ENCODE measurements at regions not wholly inside any gene's neighbourhood (a gene's known extent, or its start where the extent isn't known, plus 50 kb on each side); places are given as distances from the start of the nearest gene placed in this dataset.

DNA sequence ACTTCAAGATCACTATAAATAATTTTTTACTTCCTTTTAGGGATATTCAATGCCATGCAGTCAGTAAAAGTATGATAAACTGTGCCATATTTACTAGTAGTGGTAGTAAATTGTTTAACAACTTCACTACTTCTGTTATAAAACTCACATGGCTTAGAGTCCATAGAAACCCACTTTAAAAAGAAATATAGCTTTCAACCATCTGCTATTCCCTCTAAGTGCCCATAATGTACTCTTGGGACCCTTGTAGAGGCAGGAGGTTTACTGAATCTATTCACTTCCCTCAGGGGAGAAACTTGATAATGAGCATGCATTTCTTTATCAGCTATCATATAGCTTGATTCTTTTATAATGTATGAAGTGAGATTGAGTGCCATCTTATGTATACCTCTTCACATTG lies 1448.4 kb upstream of the ALCAM start:
- no peaks in the 10 kb centered on the region for H3K36me3 ChIP-seq (ENCODE audit: insufficient read depth, low read length)
- TF ChIP-seq SMC3 (conservative IDR thresholded peaks at IDR 0.05; ENCODE audit: poor library complexity) (no peak), RAD21 (conservative IDR thresholded peaks at IDR 0.05) (no peak), MXI1 (conservative IDR thresholded peaks at IDR 0.05; ENCODE audit: poor library complexity, severe bottlenecking) (no peak), POLR2AphosphoS5 (IDR thresholded peaks at IDR 0.05) (no peak), EZH2 (IDR thresholded peaks at IDR 0.05; ENCODE audit: borderline replicate concordance, insufficient read depth, low read length, poor library complexity, severe bottlenecking) (no peak), TAF1 (IDR thresholded peaks at IDR 0.05; ENCODE audit: low read depth) (no peak), EP300 (conservative IDR thresholded peaks at IDR 0.05; ENCODE audit: poor library complexity, severe bottlenecking) (no peak)
- TF ChIP-seq, protein P1, sequence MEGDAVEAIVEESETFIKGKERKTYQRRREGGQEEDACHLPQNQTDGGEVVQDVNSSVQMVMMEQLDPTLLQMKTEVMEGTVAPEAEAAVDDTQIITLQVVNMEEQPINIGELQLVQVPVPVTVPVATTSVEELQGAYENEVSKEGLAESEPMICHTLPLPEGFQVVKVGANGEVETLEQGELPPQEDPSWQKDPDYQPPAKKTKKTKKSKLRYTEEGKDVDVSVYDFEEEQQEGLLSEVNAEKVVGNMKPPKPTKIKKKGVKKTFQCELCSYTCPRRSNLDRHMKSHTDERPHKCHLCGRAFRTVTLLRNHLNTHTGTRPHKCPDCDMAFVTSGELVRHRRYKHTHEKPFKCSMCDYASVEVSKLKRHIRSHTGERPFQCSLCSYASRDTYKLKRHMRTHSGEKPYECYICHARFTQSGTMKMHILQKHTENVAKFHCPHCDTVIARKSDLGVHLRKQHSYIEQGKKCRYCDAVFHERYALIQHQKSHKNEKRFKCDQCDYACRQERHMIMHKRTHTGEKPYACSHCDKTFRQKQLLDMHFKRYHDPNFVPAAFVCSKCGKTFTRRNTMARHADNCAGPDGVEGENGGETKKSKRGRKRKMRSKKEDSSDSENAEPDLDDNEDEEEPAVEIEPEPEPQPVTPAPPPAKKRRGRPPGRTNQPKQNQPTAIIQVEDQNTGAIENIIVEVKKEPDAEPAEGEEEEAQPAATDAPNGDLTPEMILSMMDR (IDR thresholded peaks at IDR 0.05; ENCODE audit: poor library complexity, severe bottlenecking), result no peak
- TF ChIP-seq, protein P2, sequence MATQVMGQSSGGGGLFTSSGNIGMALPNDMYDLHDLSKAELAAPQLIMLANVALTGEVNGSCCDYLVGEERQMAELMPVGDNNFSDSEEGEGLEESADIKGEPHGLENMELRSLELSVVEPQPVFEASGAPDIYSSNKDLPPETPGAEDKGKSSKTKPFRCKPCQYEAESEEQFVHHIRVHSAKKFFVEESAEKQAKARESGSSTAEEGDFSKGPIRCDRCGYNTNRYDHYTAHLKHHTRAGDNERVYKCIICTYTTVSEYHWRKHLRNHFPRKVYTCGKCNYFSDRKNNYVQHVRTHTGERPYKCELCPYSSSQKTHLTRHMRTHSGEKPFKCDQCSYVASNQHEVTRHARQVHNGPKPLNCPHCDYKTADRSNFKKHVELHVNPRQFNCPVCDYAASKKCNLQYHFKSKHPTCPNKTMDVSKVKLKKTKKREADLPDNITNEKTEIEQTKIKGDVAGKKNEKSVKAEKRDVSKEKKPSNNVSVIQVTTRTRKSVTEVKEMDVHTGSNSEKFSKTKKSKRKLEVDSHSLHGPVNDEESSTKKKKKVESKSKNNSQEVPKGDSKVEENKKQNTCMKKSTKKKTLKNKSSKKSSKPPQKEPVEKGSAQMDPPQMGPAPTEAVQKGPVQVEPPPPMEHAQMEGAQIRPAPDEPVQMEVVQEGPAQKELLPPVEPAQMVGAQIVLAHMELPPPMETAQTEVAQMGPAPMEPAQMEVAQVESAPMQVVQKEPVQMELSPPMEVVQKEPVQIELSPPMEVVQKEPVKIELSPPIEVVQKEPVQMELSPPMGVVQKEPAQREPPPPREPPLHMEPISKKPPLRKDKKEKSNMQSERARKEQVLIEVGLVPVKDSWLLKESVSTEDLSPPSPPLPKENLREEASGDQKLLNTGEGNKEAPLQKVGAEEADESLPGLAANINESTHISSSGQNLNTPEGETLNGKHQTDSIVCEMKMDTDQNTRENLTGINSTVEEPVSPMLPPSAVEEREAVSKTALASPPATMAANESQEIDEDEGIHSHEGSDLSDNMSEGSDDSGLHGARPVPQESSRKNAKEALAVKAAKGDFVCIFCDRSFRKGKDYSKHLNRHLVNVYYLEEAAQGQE (IDR thresholded peaks at IDR 0.05; ENCODE audit: borderline replicate concordance), result no peak
- no peak overlapping the region for H3K27ac ChIP-seq (ENCODE audit: low read length)
- H3K9me3 ChIP-seq (ENCODE audit: low read length), result no peaks in the 10 kb centered on the region
- no peak overlapping the region for H3K4me2 ChIP-seq (ENCODE audit: low read length)
- H2AFZ ChIP-seq (ENCODE audit: low read depth, low read length), result no peak overlapping the region
- H3K9ac ChIP-seq (ENCODE audit: low read length), result no peak overlapping the region
- no peak overlapping the region for H3K4me3 ChIP-seq (ENCODE audit: low read length)
- H3K9me2 ChIP-seq (ENCODE audit: insufficient read depth, low read length), result no peaks in the 10 kb centered on the region
- no peaks in the 10 kb centered on the region for H3F3A ChIP-seq (ENCODE audit: insufficient read depth, low read length, poor library complexity, severe bottlenecking)
- H4K20me1 ChIP-seq (ENCODE audit: insufficient read depth), result no peaks in the 10 kb centered on the region
- no peaks in the 10 kb centered on the region for H3K27me3 ChIP-seq (ENCODE audit: insufficient read depth, low read depth, low read length)
- no peaks in the 10 kb centered on the region for H3K79me2 ChIP-seq (replicated peaks; ENCODE audit: insufficient read depth, low read length)

DNA sequence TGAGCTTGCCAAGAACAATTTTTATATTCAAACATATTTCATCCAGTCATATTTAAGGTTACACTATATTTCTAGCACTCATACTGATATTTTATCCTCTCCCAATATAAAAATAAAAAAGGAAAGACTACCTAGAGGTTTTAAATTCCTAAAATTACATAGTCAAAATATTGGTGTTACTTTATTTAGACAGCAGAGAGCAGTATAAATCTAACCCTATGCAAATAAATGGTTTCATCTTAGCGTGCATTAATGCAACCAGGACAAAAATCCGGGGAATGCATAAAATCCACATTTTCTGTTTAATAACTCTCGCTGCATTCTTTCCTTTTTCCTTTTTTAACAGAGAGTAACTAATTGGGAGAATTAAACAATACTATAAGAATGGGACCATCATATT lies 1447.4 kb upstream of the ALCAM start:
- Histone ChIP-seq H2AFZ (ENCODE audit: low read depth, low read length) (no peak overlapping the region), H3K79me2 (replicated peaks; ENCODE audit: insufficient read depth, low read length) (no peaks in the 10 kb centered on the region), H3K9ac (ENCODE audit: low read length) (no peak overlapping the region), H3K36me3 (ENCODE audit: insufficient read depth, low read length) (no peaks in the 10 kb centered on the region), H3F3A (ENCODE audit: insufficient read depth, low read length, poor library complexity, severe bottlenecking) (no peaks in the 10 kb centered on the region), H3K27me3 (ENCODE audit: insufficient read depth, low read depth, low read length) (no peaks in the 10 kb centered on the region), H3K4me3 (ENCODE audit: low read length) (no peak overlapping the region), H3K4me2 (ENCODE audit: low read length) (no peak overlapping the region), H3K9me3 (ENCODE audit: low read length) (no peaks in the 10 kb centered on the region), H3K9me2 (ENCODE audit: insufficient read depth, low read length) (no peaks in the 10 kb centered on the region), H3K27ac (ENCODE audit: low read length) (no peak overlapping the region), H4K20me1 (ENCODE audit: insufficient read depth) (no peaks in the 10 kb centered on the region)
- TF ChIP-seq RAD21 (conservative IDR thresholded peaks at IDR 0.05) (no peak), MXI1 (conservative IDR thresholded peaks at IDR 0.05; ENCODE audit: poor library complexity, severe bottlenecking) (no peak), POLR2AphosphoS5 (IDR thresholded peaks at IDR 0.05) (no peak), EZH2 (IDR thresholded peaks at IDR 0.05; ENCODE audit: borderline replicate concordance, insufficient read depth, low read length, poor library complexity, severe bottlenecking) (no peak), TAF1 (IDR thresholded peaks at IDR 0.05; ENCODE audit: low read depth) (no peak), SMC3 (conservative IDR thresholded peaks at IDR 0.05; ENCODE audit: poor library complexity) (no peak), EP300 (conservative IDR thresholded peaks at IDR 0.05; ENCODE audit: poor library complexity, severe bottlenecking) (no peak)
- TF ChIP-seq, protein P1 (IDR thresholded peaks at IDR 0.05; ENCODE audit: poor library complexity, severe bottlenecking), result no peak
- TF ChIP-seq, protein P2 (IDR thresholded peaks at IDR 0.05; ENCODE audit: borderline replicate concordance), result no peak
